NCI-H146 treated with DMSO at 0.1 percent for 48 hours (cell line): ENCODE measurements at regions not wholly inside any gene's neighbourhood (a gene's known extent, or its start where the extent isn't known, plus 50 kb on each side); places are given as distances from the start of the nearest gene placed in this dataset.
"Not testable (repeated sequence)": the region's sequence is repeated elsewhere in the genome, so short reads cannot be mapped to it uniquely, and the experiment has no call there.

Experiments
- DNase-seq: peaks from one replicate; lab custom pipeline; 2025; ENCODE audit not compliant: unreplicated experiment; lab: John Stamatoyannopoulos, UW

DNA sequence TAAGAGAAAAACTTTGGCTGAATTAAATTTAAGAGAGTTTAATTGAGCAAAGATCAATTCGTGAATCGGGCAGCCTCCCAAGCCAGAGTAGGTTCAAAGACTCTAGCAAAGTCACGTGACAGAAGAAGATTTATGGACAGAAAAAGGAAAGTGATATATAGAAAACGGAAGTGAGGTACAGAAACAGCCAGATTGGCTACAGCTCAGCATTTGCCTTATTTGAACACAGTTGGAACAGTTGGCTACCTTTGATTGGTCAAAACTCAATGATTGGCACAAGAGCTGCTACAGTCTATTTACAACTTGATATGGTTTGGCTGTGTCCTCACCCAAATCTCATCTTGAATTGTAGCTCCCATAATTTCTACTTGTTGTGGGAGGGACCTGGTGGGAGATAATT is 102.6 kb downstream of the PLG start:
- DNase-seq: no peak

DNA sequence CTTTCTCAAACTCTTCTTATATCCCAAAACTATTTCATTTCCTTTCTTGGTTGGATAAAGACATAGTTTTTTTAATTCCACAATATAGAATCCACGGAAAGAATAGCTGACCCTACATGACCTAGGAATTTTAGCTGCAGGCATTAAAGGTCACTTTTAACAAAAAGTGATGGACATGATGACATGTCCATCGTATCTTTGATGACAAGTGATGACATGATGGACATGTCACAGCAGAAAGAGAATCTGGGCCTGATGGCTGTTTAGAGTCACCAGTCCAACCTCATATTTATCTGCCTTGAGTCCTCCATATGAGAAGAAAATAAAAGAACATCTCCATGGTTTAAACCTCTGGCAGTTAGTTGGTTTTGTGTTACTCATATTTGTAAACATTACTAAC is 106.2 kb downstream of the PLG start:
- DNase-seq: no peak

DNA sequence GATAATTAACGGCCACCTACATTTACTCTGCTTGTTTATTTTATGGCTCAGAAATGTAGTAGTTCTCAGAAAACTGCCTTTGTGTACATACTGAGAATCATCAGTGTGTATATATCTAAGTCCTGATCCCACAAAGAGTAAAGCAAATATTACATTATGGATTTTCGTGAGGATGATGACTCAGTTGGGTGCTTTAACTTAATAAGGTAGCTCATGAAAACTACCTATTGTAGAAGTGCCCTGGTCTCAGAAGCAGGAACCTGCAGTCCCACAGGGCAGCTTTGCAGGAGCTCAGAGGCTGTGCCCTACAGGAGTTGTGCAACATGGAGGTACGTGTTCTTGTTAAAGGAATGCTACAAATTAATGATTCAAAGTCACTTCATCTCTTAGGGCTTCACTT is 108.2 kb downstream of the PLG start:
- no peak for DNase-seq

DNA sequence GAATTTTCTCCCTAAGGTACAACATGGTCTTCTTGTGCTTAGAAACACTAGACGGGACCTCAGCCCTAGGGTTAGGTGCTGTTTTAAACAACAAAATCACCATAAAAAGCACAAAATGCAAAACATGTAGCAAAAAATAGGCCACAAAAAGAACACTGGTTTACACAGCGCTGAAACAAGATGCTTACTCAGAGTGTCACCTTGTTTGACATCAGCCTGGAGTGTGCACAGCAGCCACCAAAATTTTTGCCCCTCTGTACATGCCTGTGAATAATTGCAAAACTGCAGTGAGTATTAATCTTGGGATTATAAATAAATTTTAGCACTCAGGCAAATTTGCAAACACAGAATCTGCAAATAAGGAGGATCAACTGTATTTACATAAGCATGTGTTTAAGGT is 110.1 kb downstream of the PLG start:
- DNase-seq: no peak

DNA sequence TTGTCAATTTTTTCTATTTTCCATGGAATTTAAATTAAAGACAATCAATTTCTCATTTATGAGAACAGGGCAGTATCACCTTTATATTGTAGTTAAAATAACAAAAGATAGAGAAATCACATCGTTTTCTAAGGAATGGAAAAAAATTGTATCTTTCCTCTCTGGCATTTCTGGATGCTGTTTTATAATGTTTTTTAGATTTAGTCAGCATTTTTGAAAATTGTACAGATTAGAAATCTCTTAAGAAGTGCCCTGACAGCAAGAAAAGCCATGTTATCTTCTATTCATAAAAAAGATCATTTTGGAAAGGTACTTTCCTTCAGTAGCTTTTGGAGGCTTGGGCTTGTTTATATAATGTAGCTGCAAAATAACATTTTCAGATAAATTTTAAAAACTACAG is 116.9 kb downstream of the PLG start:
- no peak for DNase-seq

DNA sequence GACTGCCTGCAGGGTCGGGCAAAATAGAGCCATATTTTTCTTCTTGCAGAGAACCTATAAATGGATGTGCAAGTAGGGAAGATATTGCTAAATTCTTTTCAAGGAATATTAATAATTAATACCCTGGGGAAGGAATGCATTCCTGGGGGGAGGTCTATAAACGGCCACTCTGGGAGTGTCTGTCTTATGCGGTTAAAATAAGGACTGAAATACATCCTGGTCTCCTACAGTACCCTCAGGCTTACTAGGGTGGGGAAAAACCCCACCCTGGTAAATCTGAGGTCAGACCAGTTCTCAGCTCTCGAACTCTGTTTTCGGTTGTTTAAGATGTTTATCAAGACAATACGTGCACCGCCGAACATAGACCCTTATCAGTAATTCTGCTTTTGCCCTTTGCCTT is 118.6 kb downstream of the PLG start:
- not testable (repeated sequence) for DNase-seq

DNA sequence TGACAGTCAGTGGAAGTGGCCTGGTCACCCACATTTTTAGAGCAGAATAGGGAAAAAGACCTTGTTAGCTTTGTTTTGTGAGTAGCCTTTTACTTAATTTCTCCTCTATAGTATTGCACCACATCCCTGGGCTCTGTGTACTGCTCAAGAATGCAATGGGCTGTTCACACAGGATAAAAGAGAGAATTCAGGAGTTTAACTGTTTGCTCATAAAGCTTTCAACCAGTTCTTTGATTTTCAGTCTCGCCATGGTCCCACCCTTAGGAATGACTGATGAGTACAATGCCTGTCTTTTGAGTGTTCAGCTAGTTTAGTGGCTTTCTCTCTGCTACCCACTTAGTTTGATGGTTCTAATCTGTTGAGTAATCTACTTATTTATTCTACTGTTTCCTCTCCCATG is 129.7 kb downstream of the PLG start:
- DNase-seq: no peak

DNA sequence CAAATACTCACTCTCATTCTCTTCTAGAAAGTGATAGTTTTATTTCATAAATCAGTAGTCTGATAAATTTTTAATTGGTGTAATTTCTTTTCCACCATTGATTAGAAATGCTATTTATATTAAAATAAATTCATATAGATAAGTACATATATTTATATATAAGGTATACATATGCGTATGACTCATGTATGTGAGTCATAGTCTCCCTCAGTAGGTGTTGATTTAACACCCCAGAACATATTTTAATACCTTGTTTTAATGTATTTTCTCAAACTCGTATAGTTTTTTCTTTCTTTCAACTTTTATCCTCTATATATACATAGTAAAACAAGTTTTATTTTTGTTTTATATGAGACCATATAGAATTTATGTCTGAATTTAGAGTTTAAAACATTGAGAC is 130.4 kb downstream of the PLG start:
- DNase-seq: no peak

DNA sequence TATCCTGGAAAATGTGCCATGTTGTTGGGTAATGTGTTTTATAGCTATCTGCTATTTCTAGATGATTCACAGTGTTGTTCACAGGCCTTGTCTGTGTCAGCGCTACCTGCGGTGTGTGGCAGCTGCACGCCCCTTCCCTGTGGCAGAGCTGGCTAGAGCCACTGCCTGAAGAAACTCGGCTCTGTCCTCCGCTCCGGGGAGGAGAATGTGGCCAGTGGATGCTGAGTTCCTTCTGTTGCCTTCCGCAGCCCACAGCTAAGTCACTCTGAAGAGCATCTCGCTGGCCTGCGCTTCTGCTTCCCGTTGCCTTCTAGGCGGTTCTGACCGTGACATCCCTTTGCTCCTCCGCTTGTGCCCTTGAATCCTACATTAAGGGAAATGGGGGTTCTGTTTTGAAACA is 135.1 kb downstream of the PLG start:
- DNase-seq: peak; percentile 15

DNA sequence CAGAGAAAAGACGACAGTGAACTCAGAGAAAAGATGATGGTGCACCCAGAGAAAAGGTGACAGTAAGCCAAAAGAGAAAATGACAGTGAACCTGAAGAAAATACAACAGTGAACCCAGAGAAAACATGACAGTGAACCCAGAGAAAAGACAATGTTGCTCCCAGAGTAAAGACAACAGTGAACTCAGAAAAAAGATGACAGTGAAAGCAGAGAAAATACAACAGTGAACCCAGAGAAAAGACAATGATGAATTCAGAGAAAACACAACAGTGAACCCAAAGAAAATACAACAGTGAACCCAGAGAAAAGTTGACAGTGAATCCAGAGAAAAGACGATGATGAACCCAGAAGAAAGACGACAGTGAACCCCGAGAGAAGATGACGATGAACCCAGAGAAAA is 140.5 kb upstream of the MAP3K4 start:
- no peak for DNase-seq

DNA sequence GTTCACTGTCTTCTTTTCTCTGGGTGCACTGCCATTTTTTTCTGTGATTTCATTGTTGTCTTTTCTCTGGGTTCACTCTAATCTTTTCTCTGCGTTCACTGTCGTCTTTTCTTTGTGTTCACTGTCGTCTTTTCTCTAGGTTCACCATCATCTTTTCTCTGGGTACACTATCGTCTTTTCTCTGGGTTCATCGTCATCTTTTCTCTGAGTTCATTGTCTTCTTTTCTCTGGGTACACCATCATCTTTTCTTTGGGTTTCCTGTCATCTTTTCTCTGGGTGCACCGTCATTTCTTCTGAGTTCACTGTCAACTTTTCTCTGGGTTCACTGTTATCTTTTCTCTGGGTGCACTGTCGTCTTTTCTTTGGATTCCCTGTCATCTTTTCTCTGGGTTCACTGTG is 137.6 kb upstream of the MAP3K4 start:
- DNase-seq: no peak

DNA sequence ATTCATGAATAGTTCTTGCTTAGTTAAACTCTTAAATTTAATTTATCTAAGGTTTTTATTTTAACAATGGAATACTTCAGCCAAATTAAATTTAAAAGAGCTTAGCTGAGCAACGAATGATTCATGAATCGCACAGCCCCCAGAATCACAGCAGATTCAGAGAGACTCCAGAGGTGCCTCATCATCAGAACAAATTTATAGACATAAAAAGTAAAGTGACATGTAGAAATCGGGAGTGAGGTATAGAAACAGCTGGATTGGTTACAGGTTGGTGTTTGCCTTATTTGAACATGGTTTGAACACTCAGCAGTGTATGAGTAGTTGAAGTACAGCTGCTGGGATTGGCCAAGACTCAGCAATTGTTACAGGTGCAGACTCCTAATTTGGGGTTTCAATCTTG is 132.7 kb upstream of the MAP3K4 start:
- no peak for DNase-seq

DNA sequence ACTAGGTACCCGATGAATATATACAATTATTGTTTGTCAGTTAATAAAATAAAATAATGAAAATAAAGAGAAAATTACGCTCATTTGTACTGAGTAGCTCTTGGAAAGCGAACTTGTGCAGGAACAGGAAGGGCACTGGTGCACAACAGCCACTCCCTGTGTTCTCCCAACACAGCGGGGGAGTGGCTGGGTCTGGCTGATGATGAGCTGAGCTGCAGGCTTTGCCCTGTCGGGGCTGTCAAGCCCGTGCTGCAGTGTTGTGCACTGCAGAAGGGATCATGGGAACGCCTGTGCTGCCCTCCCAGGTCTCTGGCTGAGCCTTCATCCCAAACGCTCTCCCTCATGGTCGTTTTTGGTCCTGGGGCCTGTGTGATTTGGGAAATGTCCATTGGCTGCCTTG is 131.7 kb upstream of the MAP3K4 start:
- DNase-seq: no peak

DNA sequence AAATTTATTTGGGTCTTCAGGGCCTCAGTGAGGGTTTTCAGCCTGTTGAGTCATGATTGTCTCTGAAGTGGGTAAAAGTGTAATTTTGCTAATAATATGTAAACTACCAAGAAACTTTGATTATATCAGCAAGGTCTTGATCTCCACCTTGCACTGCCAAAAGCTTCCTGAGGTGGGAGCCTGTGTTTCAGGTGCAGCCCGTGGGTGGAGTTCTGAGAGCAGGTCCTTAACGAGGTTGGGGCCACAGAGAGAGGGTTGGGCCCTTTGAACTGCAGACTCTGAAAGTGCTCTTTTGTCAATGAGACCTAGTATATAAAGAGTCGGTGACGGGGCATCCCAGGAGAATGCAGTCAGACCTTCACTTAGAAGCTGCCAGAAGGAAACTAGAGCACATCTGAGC is 129.7 kb upstream of the MAP3K4 start:
- no peak for DNase-seq

DNA sequence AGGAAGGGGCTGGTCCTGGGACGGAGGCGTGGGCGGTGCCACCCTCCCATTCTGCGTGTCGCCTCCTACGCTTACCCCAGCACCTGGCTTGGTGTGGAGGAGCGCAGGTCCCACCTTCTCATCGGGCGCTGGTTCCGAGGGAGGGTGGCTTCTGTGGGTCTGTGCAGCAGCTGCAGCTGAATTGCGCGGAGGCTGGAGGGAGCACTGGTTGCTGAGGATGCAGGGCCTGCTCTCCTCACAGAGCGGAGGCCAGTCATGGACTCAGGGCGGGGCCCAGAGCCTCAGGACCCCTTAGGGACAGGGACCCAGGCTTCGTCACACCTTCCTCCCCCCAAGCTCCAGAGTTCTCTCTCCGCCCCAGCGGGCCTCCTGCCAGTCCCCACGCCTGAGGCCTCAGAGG is 127.8 kb upstream of the MAP3K4 start:
- no peak for DNase-seq

DNA sequence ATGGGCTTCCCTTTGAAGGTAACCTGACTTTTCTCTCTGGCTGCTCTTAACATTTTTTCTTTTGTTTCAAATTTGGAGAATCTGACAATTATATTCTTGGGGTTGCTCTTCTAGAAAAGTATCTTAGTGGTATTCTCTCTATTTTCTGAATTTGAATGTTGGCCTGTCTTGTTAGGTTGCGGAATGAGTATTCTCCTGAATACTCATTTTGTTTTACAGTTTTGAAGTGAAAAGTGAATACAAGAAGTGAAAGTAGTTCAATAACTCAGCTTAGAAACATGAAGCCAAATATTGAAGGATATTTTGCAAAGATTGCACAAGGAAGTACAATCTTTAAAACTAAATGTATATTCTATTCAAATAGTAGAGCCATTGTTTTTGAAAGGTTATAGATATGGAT is 120.2 kb upstream of the MAP3K4 start:
- no peak for DNase-seq

DNA sequence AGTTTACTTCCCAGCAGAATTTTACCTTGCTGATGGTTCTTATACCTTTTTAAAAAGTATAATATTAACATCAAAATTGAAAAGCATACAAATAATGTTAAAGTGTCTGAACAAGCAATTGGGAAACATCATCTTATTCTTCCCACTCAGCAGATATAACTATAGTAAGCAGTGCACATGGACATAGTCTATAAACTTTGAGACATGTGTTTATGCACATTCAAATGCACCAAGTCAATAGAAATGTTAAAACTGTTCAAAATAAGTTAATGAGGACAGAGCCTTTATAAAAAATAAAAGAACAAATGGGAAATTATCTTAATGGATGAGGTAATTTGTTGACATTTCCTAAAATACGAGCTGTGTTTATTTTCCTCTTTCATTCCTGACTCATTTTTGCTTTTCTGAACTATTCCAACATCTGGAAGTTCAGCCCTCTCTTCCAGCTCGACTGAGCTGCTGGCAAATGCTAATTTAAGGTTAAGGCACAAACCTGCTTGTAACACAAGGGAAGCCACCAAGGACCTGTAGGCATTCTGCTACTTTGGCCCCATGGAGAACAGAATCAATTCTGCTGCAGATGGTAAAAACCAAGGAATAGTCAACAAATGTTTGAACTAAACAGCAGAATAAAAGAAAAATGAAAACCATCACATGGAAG is 110.3 kb upstream of the MAP3K4 start:
- no peak for DNase-seq

DNA sequence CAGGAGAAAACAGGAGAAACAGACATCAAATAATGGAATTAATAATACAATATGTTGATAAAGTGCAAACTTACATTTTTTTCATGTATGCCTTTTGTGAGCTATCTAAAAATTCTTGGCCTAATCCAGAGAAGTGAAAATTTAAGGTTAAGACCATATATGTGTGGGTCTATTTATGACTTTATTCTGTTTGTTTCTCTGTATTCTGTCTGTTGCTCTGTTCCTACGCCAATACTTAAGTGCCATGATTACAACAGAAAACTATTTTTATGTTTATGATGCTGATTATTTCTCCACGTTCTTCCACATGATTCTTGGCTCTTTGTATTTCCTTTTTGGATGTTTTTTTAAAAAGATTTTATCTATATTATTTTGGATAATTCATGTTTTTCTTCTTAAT is 109.6 kb upstream of the MAP3K4 start:
- DNase-seq: no peak

DNA sequence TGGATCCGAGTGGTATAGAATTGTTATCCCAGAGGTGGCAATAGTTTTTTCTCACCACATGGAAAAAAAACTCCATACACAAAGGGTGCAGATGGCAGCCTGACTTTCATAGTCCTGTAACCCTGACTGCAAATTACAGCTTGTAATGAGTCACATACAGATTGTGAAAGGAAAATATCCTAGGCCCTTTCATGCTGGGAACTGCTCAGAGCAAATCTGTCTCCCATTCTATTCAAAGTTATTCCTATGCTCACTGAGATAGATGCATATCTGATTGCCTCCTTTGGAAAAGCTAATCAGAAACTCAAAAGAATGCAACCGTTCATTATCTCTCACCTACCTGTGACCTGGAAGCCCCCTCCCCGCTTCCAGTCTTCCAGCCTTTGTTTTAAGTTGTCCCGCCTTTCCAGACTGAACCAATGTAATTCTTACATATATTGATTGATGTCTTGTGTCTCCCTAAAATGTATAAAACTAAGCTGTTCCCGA is 108.7 kb upstream of the MAP3K4 start:
- peak; percentile 37 for DNase-seq

DNA sequence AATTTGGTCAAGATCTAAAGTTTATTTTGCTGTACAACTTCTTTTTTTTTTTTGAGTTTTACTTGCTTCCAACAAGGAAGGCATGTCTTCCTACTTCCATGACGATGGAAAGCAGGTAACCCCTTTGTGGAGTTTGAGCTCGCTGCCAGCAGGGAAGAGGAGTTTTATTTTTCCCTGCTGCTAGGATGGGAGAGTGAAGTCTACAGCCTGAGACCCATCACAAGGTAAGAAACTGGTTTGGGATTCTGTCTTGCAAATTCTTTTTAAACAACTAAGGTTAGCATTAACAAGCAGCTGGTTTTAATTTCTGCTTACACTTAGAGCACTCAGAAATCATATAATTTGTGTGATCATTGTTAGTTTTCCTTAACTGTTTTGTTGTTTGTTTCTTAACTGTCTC is 108.0 kb upstream of the MAP3K4 start:
- DNase-seq: no peak

DNA sequence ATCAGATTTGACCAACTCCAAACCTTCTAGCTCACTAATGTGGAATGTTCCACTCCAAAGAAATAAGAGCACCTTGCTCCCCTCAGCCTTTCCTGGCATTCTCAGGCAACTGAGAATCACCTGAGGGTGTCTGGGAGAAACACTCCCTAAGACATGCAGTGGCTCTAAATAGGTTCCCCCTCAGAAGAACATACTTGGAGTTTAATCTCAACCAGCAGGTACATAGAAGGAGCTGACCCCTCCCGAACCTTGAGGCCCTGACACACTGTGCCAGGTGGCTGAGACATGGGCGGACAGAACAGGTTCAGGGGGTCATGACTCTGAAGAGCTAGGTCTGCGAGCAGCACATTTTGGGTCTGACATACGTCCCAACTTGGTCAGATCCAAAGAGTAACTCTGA is 107.6 kb upstream of the MAP3K4 start:
- DNase-seq: no peak

DNA sequence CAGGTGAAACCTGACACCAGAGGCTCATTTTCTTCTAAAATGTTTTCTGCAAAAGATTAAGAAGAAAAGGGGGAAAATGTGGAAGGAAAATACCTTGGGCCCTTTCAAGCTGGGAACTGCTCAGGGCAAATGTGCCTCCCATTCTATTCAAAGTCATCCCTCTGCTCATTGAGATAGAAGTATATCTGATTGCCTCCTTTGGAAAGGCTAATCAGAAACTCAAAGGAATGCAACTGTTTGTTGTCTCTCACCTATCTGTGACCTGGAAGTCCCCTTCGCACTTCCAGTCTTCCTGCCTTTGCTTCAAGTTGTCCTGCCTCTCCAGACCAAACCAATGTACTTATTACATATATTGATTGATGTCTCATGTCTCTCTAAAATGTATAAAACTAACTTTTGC is 102.4 kb upstream of the MAP3K4 start:
- DNase-seq: not testable (repeated sequence)

DNA sequence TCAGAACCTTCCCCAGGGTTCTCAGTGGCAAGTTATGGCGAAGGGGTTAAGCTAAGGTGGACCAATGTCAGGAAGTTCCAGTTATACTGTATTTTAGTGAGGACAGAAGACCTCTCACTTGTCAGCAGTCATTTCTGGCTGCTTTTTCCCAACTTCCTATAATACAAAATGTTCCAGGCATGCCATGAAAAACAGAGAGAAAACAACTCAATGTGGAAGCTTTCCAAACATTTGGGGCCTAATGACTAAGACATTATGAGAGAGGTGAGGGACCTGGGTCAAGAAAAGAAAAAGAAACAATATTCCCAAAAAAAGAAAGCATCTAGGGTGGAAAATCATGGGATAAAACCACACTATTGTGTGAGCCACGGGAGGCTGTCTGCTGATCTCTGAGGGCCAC is 99.9 kb upstream of the MAP3K4 start:
- DNase-seq: no peak

DNA sequence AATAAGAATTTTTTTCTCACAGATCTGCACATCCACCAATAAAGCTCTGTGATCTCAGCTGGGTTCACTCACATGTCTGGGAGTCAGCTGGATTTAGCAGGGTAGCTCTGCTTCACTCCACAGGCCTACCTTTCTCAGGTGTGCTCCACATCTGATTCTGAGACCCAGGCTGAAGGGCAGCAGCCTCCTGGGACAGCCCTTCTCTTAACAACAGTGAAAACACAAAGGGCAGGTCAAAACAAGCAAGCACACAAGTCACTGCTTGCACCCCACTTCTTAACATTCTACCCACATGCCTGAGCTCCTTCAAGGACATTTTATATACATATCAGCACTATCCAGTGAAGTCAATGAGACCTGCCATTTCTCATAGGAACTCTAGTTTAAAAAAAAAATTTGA is 96.0 kb upstream of the MAP3K4 start:
- no peak for DNase-seq
